HG02759 (cell line): ENCODE measurements at regions not wholly inside any gene's neighbourhood (a gene's known extent, or its start where the extent isn't known, plus 50 kb on each side); places are given as distances from the start of the nearest gene placed in this dataset.

Experiments
- ATAC-seq: cut with Tn5 transposase; IDR thresholded peaks from one replicate; pipeline ENCODE4 v1.9.1; 2021; ENCODE audit warnings: mild to moderate bottlenecking, moderate library complexity; ENCODE audit not compliant: unreplicated experiment

GRCh38 chr2:15803543-15804245, 136.7 kb upstream of the MYCN start:
- no peak for ATAC-seq

GRCh38 chr2:15804246-15804619, 136.1 kb upstream of the MYCN start:
- ATAC-seq = no peak

- no peak for ATAC-seq
Measured at GRCh38 chr2:15804691-15805090, 135.7 kb upstream of the MYCN start.

GRCh38 chr2:15805206-15805605, 135.1 kb upstream of the MYCN start:
- no peak for ATAC-seq

GRCh38 chr2:15805772-15806171, 134.6 kb upstream of the MYCN start:
- ATAC-seq = no peak

GRCh38 chr2:15806801-15807417, 133.4 kb upstream of the MYCN start:
- no peak for ATAC-seq

GRCh38 chr2:15807418-15808203, 132.7 kb upstream of the MYCN start:
- no peak for ATAC-seq

GRCh38 chr2:15808204-15808910, 132.0 kb upstream of the MYCN start:
- ATAC-seq = no peak

GRCh38 chr2:15808944-15809343, 131.4 kb upstream of the MYCN start:
- no peak for ATAC-seq

GRCh38 chr2:15809404-15809803, 130.9 kb upstream of the MYCN start:
- no peak for ATAC-seq

GRCh38 chr2:15810477-15811150, 129.7 kb upstream of the MYCN start:
- no peak for ATAC-seq

- ATAC-seq = no peak
Measured at GRCh38 chr2:15811367-15811766, 129.0 kb upstream of the MYCN start.

GRCh38 chr2:15812187-15812780, 128.1 kb upstream of the MYCN start:
- ATAC-seq = no peak

- no peak for ATAC-seq
Measured at GRCh38 chr2:15813481-15814266, 126.7 kb upstream of the MYCN start.

- no peak for ATAC-seq
Measured at GRCh38 chr2:15814403-15814802, 125.9 kb upstream of the MYCN start.

- no peak for ATAC-seq
Measured at GRCh38 chr2:15814946-15815345, 125.4 kb upstream of the MYCN start.

GRCh38 chr2:15816226-15816625, 124.1 kb upstream of the MYCN start:
- no peak for ATAC-seq

- no peak for ATAC-seq
Measured at GRCh38 chr2:15816674-15817406, 123.5 kb upstream of the MYCN start.

- no peak for ATAC-seq
Measured at GRCh38 chr2:15817748-15818147, 122.6 kb upstream of the MYCN start.
